BLaER1 treated with 17β-estradiol and CSF1 and Interleukin-3, amounts not matched to agents 10 nM and 100 nM (cell line): ENCODE measurements at regions not wholly inside any gene's neighbourhood (a gene's known extent, or its start where the extent isn't known, plus 50 kb on each side); places are given as distances from the start of the nearest gene placed in this dataset.

Experiments used
- H3K27ac ChIP-seq, 11 experiments: shearing (Covaris generic); formaldehyde crosslinking; 2 replicates each; pipeline ENCODE4 v1.8.1; 2022
- H3K27me3 ChIP-seq, 11 experiments: shearing (Covaris generic); formaldehyde crosslinking; 2 replicates each; pipeline ENCODE4 v1.8.1; 2022
- H3K36me3 ChIP-seq, 11 experiments: shearing (Covaris generic); formaldehyde crosslinking; 2 replicates each; pipeline ENCODE4 v1.8.1; 2022
- H3K4me1 ChIP-seq, 10 experiments: shearing (Covaris generic); formaldehyde crosslinking; 2 replicates each; pipeline ENCODE4 v1.8.1; 2022
- H3K4me2 ChIP-seq, 11 experiments: shearing (Covaris generic); formaldehyde crosslinking; 2 replicates each; pipeline ENCODE4 v1.8.1; 2022
- H3K4me3 ChIP-seq, 10 experiments: shearing (Covaris generic); formaldehyde crosslinking; 2 replicates each; pipeline ENCODE4 v1.8.1; 2022
- H3K9ac ChIP-seq, 11 experiments: shearing (Covaris generic); formaldehyde crosslinking; 2 replicates each; pipeline ENCODE4 v1.8.1; 2022
- H3K9me3 ChIP-seq, 11 experiments: shearing (Covaris generic); formaldehyde crosslinking; replicated peaks in 1 of 11; 2 replicates each; pipeline ENCODE4 v1.8.1; 2022
- H4K20me1 ChIP-seq, 11 experiments: shearing (Covaris generic); formaldehyde crosslinking; 2 replicates each; pipeline ENCODE4 v1.8.1; 2022
- Cebpa-rat ChIP-seq, 11 experiments: shearing (Covaris generic); IDR thresholded peaks; 2 replicates each; pipeline ENCODE4 v1.8.1; 2022

DNA sequence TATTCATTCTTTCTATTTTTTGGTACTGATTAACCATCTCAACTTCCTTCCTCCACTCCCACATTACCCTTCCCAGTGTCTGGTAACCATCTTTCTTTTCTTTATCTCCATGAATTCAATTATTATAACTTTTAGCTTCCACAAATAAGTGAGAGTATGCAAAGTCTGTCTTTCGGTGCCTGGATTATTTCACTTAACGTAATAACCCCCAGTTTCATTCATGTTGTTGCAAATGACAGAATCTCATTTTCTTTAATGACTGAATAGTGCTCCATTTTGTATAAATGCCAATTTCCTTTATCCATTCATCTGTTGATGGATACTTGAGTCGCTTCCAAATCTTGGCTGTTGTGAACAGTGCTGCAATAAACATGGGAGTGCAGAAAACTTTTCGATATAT lies 940.4 kb downstream of the GLUD2 start:
- Histone ChIP-seq H3K4me2 (no peak overlapping the region), H4K20me1 (no peaks in the 10 kb centered on the region), H3K4me3 (no peak overlapping the region), H3K4me1 (no peaks in the 10 kb centered on the region), H3K27ac (no peak overlapping the region), H3K27me3 (peaks cover 0 to 82% (median 41%) of the 10 kb centered on the region in 11 experiments; a peak in 17 of 22 replicates), H3K36me3 (no peaks in the 10 kb centered on the region), H3K9me3 (peaks cover 6 to 16% (median 8%) of the 10 kb centered on the region in 11 experiments; a peak in 17 of 22 replicates), H3K9ac (no peak overlapping the region)
- no peak for TF ChIP-seq Cebpa-rat (IDR thresholded peaks at IDR 0.05)

GRCh38 chrX:122004127-122004526 lies 956.7 kb downstream of the GLUD2 start:
- peaks cover 8 to 99% (median 76%) of the 10 kb centered on the region in 11 experiments; a peak in 21 of 22 replicates for H3K27me3 ChIP-seq
- H3K4me1 ChIP-seq = no peaks in the 10 kb centered on the region
- H3K4me2 ChIP-seq = no peak overlapping the region
- H4K20me1 ChIP-seq = no peaks in the 10 kb centered on the region
- H3K9me3 ChIP-seq = peaks cover 0 to 23% (median 0%) of the 10 kb centered on the region in 11 experiments; a peak in 6 of 22 replicates
- H3K27ac ChIP-seq = no peak overlapping the region
- no peaks in the 10 kb centered on the region for H3K36me3 ChIP-seq
- no peak for TF ChIP-seq Cebpa-rat (IDR thresholded peaks at IDR 0.05)
- no peak overlapping the region for H3K9ac ChIP-seq
- H3K4me3 ChIP-seq = no peak overlapping the region

DNA sequence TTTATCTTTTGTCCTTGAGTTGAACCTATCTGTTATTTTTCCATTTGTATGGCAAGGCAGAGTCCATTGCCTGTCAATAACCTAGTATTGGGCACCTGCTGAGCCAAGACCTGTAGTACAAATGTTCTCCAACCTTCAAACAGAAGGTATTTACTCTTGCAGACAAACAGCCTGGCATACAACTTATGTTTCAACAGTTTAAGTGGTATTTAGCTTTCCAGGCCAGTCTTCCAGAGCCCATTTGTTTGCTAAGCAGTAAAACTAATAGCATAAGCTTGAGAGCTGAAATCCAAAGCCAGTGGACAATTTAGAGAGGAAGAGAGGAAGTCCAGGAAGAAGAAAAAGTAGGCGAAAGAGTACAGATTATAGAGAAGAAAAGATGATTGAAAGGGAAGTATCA lies 979.3 kb downstream of the GLUD2 start:
- H4K20me1 ChIP-seq = no peaks in the 10 kb centered on the region
- no peak overlapping the region for H3K9ac ChIP-seq
- no peak overlapping the region for H3K4me3 ChIP-seq
- no peaks in the 10 kb centered on the region for H3K4me1 ChIP-seq
- H3K27ac ChIP-seq = no peak overlapping the region
- no peaks in the 10 kb centered on the region for H3K36me3 ChIP-seq
- no peak for TF ChIP-seq Cebpa-rat (IDR thresholded peaks at IDR 0.05)
- no peak overlapping the region for H3K4me2 ChIP-seq
- no peaks in the 10 kb centered on the region for H3K9me3 ChIP-seq
- H3K27me3 ChIP-seq = peaks cover 6 to 50% (median 32%) of the 10 kb centered on the region in 11 experiments; a peak in 18 of 22 replicates

DNA sequence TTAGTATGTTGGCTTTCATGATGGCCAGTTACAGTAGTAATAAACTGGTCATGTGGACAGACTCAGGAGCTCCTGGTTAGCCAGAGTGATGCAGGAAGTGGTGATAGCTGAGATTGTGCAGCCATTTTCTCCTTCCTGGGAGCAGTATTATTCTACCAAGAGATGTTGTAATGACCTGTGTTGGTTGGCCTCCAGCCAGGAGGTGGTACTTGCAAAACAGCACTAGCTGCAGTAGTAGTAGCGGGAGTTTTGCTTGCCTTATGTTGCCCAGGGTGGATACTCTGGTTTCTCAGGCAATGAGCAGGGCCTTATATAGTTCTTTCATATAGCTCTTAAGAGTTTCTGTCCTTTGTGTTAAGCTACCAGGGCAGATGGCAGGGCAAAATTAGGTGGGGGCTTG lies 998.8 kb downstream of the GLUD2 start:
- no peak overlapping the region for H3K27ac ChIP-seq

DNA sequence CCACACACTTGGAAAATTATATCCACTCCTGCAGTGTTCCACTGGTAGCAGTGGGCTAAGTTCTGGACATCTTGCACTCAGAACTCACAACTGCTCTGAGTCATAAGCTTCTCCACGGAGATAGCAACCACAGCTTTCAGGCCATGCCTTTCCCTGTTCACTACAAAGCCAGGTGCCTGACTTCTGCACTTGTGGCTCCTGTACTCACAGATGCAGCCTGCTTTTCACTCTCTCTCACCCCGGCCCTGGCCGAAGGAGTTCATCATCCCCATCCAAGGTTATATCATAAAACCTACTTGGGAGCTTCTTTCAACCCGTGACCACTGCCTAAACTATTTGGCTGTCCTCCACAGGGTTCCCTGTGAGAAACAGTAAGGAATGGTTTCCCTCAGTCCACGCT lies 999.4 kb downstream of the GLUD2 start:
- Histone ChIP-seq H3K9ac (no peak overlapping the region), H3K4me2 (no peak overlapping the region), H3K4me1 (no peaks in the 10 kb centered on the region), H3K36me3 (no peaks in the 10 kb centered on the region), H3K27me3 (peaks cover 4 to 76% (median 44%) of the 10 kb centered on the region in 11 experiments; a peak in 18 of 22 replicates), H3K27ac (no peak overlapping the region), H4K20me1 (no peaks in the 10 kb centered on the region), H3K9me3 (peaks cover 0 to 8% (median 0%) of the 10 kb centered on the region in 11 experiments; a peak in 1 of 22 replicates), H3K4me3 (no peak overlapping the region)
- TF ChIP-seq Cebpa-rat (IDR thresholded peaks at IDR 0.05) = no peak

More for the DNA sequence above, 998.8 kb downstream of the GLUD2 start:
- Histone ChIP-seq H3K4me2 (no peak overlapping the region), H3K4me1 (no peaks in the 10 kb centered on the region), H4K20me1 (no peaks in the 10 kb centered on the region), H3K9me3 (peaks cover 0 to 8% (median 0%) of the 10 kb centered on the region in 11 experiments; a peak in 1 of 22 replicates), H3K27me3 (peaks cover 4 to 77% (median 46%) of the 10 kb centered on the region in 11 experiments; a peak in 18 of 22 replicates), H3K4me3 (no peak overlapping the region), H3K9ac (no peak overlapping the region), H3K36me3 (no peaks in the 10 kb centered on the region)
- no peak for TF ChIP-seq Cebpa-rat (IDR thresholded peaks at IDR 0.05)

- Histone ChIP-seq H3K4me3 (no peak overlapping the region), H3K36me3 (no peaks in the 10 kb centered on the region), H3K9ac (no peak overlapping the region), H3K9me3 (peaks cover 0 to 5% (median 0%) of the 10 kb centered on the region in 11 experiments; a peak in 1 of 22 replicates), H4K20me1 (no peaks in the 10 kb centered on the region), H3K4me1 (no peaks in the 10 kb centered on the region), H3K27me3 (peaks cover 4 to 75% (median 42%) of the 10 kb centered on the region in 11 experiments; a peak in 18 of 22 replicates), H3K4me2 (no peak overlapping the region), H3K27ac (no peak overlapping the region)
- no peak for TF ChIP-seq Cebpa-rat (IDR thresholded peaks at IDR 0.05)
Observed at GRCh38 chrX:122047261-122047660, 999.9 kb downstream of the GLUD2 start.

GRCh38 chrX:122055460-122055859 lies 1008.0 kb downstream of the GLUD2 start:
- TF ChIP-seq Cebpa-rat (IDR thresholded peaks at IDR 0.05) = no peak
- Histone ChIP-seq H3K4me2 (no peak overlapping the region), H3K27ac (no peak overlapping the region), H3K9ac (no peak overlapping the region), H3K27me3 (peaks cover 0 to 57% (median 44%) of the 10 kb centered on the region in 11 experiments; a peak in 20 of 22 replicates), H3K4me3 (no peak overlapping the region), H3K36me3 (no peaks in the 10 kb centered on the region), H3K4me1 (no peaks in the 10 kb centered on the region), H3K9me3 (no peaks in the 10 kb centered on the region), H4K20me1 (no peaks in the 10 kb centered on the region)

- no peak for TF ChIP-seq Cebpa-rat (IDR thresholded peaks at IDR 0.05)
- H3K27me3 ChIP-seq = peaks cover 0 to 59% (median 48%) of the 10 kb centered on the region in 11 experiments; a peak in 20 of 22 replicates
- no peaks in the 10 kb centered on the region for H3K9me3 ChIP-seq
- no peaks in the 10 kb centered on the region for H4K20me1 ChIP-seq
- H3K36me3 ChIP-seq = no peaks in the 10 kb centered on the region
- H3K9ac ChIP-seq = no peak overlapping the region
- H3K4me1 ChIP-seq = peaks cover 0 to 4% (median 1%) of the 10 kb centered on the region in 10 experiments; a peak in 4 of 20 replicates
- H3K27ac ChIP-seq = no peak overlapping the region
- H3K4me2 ChIP-seq = no peak overlapping the region
- H3K4me3 ChIP-seq = no peak overlapping the region
Observed at GRCh38 chrX:122055979-122056715, 1008.7 kb downstream of the GLUD2 start.

DNA sequence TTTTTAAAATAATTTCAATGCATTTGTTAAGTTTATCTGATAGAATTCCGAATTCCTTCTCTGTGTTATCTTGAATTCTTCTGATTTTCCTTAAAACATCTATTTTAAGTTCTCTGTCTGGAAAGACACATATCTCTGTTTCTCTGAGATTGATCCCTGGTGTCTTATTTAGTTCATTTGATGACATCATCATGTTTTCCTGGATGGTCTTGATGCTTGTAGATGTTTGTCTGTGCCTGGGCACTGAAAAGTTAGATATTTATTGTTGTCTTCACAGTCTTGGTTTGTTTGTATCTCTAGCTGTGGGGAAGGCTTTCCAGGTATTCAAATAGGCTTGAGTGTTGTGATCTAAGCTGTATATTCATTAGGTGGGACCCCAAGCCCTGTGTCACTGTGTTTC lies 1028.8 kb downstream of the GLUD2 start:
- no peak for TF ChIP-seq Cebpa-rat (IDR thresholded peaks at IDR 0.05)
- H3K36me3 ChIP-seq = no peaks in the 10 kb centered on the region
- no peak overlapping the region for H3K27ac ChIP-seq
- H3K4me3 ChIP-seq = no peak overlapping the region
- no peaks in the 10 kb centered on the region for H4K20me1 ChIP-seq
- H3K4me2 ChIP-seq = no peak overlapping the region
- H3K27me3 ChIP-seq = peaks cover 0 to 5% (median 0%) of the 10 kb centered on the region in 11 experiments; a peak in 6 of 22 replicates
- H3K9ac ChIP-seq = no peak overlapping the region
- no peaks in the 10 kb centered on the region for H3K9me3 ChIP-seq
- H3K4me1 ChIP-seq = no peaks in the 10 kb centered on the region
